T1000 (cell line): ENCODE measurements at regions not wholly inside any gene's neighbourhood (a gene's known extent, or its start where the extent isn't known, plus 50 kb on each side); places are given as distances from the start of the nearest gene placed in this dataset.

ENCODE experiments used
- DNase-seq: peaks from one replicate; lab custom pipeline; 2025; ENCODE audit warnings: mixed read lengths; lab: John Stamatoyannopoulos, UW

DNA sequence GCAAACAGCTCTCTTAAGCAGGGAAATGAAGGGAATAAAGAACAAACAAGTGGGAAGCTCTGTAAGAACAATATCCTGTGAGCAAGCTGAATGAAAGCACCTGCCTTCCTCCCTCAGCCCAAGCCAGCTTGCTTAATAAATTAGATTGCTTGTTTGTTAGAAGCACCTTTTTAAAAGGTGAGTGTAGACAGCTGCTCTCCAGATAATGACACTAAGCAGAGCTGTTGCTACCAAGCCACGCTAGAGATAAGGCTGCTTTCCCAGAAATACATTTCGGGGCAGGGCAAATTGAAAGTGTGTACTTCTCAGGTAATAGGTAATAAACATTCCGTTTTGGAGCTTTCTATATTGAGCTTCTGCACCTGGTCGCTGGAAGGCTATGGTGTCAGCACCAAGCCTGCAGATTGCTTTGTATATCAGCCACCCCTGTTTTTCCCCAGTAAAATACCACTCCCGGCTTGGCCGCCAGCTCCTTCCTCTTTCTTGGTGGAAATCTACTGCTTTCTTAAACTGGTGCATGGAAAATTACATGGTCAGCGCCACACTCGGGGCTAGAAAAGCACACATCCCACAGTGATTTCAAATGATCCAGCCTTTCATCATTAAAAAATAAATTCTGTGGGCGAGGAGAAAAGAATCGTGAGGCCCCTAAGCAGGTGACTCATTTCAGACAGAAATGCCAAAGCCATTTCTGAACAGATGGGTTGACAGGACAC is 151.3 kb downstream of the ETS2 start:
- no peak for DNase-seq

DNA sequence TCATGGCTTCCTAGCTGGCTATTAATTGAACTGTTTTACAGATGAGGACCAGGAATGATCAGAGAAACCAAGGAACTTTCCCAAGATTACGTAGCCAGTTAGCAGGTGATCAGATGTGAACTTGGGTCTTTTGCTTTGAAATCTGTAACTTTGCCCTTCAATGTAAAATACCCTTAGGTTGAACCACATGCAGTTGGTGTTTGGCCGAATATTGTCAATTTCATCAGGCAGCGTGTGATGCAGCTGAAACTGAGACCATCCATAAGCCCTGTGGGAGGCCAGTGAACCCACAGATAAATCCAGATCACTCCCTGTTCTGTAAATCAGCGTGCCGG is 150.8 kb downstream of the ETS2 start:
- no peak for DNase-seq

DNA sequence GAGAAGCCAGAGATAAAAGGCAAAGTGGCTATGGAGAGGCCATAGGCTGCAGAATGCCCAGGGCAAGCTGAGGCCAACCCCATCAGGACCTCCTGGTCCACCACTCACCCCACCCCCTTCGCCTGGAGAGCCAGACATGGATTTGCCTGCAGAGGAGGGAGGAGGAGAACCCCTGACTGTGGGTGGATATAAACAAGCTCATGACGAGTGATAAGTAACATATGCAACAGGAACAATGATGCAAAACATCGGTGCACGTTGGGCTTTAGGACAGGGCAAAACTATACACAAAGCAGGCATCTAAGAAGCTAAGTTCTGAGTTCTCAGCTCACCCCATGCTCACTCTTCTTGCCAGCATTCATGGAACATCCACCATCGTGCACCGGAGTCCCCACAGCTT is 150.3 kb downstream of the ETS2 start:
- no peak for DNase-seq

DNA sequence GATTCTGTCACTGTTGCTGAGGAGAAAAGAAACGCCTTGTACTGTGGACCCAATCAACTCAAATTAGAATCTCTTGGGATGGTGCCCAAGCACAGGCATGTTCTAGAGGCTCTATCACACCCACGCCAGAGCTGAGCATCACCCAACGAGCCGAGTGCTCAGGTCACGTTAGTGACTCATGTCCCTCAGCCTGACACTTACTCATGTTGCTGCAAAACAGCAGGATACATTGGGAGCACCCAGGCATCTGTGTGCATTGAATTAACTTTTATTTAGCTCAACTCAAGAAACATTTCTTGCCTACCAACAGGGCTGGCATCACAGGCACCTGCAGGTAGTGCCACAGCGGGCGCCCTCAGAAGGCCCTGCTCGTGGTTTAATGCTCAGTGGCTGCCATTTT is 149.8 kb downstream of the ETS2 start:
- DNase-seq, result no peak

DNA sequence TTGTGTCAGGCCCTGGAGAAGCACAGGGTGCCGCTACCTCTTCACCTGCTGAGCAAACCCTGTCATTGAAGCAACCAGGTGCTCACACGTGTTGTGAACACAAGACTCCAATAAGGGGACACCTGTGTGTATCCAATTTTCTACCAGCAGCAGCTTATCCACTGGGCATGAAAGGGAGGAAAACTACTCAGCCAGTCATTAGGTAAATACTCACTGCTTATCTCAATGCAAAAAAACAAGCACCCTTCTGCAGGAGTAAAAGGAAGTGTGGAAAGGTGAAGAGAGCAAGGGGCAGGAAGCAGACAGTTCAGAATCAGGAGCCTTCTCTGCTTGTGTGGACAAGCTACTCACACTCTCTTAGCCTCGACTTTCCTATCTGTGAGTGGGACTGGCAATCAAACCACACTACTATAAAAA is 148.9 kb downstream of the ETS2 start:
- DNase-seq, result no peak

DNA sequence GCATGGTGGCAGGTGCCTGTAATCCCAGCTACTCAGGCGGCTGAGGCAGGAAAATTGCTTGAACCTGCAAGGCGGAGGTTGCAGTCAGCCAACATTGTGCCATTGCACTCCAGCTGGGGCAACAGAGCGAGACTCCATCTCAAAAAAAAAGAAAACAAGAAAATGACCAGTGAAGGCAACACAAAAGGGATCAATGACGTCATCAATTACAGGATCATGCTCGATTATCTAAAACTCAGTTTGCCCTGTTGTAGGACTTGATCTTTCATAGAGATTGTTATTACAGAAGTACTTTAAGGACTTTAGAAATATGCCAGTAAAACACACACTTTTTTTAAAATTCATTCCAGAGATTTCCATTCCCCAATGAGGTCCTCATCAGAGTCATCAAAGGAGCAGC is 147.8 kb downstream of the ETS2 start:
- DNase-seq, result no peak

DNA sequence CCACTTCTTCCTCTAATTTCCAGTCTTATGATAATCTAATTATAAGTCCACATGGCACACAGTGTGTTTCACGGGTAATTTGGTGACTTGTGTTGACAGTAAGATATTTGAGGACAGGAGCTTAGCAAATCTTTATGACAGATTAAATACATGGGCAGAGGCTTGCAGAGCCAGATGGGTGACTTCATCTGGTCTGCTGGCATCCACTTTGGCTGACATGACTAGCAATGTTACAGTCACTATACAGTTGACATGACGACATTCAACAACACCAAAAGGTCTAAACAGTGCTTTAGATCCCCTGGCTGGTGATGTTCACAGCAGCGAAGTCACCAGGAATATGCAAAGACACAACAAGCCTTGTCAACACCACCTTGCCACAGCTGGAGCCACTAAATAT is 147.2 kb downstream of the ETS2 start:
- DNase-seq, result no peak

DNA sequence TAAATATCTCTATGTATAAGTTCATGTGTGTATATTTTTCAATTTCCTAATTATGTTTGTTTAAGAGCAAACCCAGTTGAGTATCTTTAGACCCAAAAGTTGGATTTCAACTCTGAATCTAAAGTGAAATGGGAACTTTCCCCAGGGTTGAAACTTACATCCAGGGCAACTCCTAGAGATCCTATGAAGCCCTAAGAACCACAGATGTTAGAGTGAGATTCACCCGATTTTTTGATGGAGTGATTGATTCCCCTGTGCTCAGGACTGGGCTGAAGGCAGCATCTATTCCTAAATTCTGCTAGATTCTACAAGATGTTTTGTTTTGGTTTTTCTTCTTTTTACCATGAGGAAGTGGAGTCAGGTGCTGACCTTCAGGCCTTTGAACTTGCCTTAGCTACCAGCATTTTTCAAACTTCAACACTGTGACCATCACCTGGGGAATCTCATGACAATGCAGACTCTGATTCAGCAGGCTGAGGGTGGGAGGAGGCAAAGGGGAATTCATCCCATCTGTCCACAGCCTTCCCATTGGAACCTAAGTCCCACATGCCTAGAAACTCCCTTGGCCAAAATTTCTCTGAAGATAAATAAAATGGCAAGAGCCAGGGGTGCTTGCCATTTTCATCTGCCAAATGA is 145.5 kb downstream of the ETS2 start:
- DNase-seq, result no peak

DNA sequence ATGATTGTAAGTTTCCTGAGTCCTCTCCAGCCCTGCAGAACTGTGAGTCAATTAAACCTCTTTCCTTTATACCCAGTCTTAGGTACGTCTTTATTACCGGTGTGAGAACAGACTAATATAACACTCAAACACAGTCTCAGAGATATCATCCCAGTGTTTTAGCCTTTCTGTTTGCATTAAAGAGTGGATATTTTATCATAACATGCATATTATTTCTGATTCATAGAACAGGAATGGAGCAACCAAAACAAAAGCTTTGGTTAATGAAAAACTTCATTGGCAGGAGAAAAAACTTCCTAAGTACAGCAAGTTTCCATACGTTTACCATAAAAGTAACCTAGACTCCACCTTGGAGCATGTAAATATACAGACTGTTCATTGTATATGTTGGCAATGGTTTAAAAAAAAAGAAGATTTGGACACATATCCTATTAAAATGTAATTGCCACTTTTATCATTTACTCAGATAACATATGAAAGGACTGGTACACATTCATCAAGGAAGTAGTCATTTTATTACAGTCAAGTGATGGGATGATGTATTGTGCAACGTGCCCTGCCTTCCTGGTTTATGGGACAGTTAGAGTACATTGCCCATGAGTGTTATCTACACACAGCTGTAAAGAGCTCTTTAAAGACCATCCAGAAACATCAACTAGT is 144.8 kb downstream of the ETS2 start:
- peak; percentile 5 for DNase-seq

DNA sequence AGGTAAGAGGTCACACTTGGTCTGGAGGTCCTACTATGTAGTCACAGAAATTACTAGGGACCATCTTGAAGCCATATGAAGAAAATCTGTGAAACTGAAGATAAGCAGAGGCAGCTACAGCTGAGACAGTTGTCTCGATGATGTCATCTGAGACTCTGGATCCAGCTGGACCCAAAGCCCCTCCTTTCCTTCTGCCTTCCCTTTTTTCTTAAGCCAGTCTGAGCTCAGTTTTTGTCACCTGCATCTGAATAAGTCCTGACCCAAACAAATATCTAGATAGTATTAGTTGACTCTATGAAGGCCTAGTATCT is 143.3 kb downstream of the ETS2 start:
- no peak for DNase-seq

DNA sequence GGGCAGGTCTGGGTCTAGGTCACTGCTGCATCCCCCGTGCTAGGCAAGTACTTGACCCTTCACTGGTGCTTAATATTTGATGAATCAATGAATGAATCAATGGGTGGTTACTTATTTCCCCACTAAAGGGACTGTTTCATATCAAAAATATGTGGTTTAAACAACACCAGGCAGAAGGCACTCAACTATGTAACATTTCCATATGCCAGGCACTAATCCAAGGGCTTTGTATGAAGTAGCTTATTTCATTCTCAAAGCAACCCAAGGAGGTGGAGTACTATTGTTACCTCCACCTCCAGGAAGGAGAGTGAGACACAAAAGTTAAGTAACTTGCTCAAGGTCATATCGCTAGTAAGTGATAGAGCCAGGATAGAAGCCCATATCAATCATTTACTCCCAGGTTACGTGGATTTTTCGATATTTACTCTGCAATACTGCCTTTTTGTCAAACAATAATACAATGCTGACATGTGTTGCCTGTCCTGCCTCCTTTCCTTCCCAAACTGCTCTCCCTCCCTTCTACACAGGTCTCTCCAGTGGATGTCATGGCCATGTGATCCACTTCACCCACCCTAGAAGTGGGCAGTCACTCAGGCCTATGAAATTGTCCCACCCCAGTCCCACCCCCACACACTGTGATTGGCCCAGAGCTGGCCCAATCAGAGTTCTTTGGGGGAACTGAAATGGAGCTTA is 142.8 kb downstream of the ETS2 start:
- no peak for DNase-seq

DNA sequence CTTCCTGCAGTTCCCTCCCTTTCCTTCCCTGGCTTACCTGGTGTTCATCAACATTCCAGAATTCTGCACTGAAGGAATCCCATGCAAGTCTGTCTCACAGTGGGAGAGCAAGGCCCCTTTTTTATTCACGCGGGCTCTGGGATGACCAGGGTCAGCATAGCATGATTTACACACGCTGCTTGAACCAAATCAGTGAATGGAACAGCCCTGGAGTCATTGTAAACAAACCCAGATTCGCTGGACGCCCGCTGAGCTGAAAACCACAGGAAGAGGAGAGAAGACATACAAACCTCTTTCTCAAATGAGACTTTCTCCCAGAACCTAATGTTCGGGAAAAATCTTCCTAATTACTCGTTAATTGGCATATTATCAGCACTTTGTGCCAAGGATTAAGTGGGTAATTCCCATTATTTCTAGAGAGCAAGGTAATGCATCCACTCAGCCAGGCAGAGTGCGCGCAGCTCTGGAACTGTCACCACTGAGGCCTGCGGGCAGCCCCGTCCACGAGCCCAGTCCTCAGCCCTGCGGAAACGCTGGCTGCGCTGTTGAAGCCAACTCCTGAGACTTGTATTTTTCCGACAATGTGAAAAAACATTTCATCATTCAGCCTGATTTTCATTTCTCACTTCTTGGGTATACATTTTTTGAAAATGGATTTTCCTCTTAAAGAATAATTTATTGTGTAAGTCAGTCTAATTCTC is 140.0 kb downstream of the ETS2 start:
- no peak for DNase-seq

DNA sequence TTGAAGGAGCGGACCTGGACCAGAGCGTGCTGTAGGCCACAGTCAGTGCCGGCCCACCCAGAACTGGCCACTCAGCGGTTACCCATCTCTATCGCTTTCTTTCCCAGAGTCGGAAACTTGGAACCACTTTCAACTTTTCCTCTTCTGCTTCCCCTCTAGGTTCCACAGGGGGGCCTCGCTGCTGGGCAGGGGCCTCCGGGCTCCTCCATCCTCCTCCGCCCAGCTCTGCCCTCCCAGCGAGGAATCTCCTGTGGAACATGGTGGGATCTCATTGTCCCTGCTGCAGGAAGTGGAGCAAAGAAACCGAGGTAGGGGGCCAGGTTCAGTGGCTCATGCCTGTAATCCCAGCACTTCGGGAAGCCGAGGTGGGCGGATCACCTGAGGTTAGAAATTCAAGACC is 139.2 kb downstream of the ETS2 start:
- DNase-seq, result no peak

DNA sequence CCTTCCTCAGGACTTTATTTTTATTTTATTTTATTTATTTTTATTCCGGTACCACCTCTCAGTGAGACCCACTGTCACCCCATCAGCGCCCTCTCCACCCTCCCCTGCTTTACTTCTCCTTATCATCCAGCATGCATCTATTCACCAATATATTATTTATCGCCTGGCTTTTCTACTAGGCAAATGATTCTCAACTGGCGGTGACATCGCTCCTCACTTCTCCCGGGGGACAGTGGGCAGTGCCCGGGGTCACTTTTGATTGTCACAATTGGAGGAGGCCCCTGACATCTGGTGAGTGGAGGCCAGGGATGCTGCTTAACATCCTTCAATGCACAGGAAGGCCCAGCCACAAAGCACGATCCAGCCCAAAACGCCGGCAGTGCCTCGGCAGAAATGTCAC is 138.7 kb downstream of the ETS2 start:
- DNase-seq, result no peak

DNA sequence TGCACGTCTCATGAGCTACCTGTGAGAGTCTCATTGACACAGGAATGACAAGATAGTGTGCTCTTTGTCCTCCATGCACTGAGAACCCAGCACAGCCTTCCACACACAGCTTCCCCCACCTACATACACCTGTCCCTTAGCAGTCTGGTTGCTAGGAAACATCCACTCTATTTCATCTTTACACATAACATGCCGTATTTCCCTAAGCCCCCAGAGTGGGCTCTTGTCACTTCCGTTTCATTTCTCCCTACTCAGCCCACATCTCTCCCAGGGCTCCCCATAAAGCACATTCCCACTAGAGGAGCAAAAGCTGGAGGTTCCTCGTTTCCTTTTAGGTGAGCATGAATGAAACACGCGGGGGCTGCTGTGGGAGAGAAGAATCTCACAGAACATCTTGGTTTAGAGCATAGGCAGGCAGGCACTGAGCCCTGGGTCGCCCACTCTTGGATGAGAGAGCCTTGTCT is 137.1 kb downstream of the ETS2 start:
- no peak for DNase-seq

DNA sequence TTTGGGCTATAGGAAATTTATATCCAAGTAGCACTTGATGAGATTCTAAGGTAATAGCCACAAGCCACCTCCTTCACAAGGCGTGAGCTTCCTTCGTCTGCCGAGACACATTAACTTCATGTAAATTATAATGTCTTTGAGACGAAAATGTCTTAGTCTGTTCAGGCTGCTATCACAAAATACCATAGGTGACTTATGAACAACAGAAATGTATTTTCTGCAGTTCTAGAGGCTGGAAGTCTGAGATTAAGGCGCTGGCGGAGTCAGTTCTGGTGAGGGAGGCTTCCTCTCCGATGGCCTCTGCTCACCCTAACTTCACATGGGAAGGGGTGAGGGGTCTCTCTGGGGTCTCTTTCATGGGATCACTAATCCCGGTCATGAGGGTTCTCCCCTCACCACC is 133.0 kb downstream of the ETS2 start:
- DNase-seq, result no peak

DNA sequence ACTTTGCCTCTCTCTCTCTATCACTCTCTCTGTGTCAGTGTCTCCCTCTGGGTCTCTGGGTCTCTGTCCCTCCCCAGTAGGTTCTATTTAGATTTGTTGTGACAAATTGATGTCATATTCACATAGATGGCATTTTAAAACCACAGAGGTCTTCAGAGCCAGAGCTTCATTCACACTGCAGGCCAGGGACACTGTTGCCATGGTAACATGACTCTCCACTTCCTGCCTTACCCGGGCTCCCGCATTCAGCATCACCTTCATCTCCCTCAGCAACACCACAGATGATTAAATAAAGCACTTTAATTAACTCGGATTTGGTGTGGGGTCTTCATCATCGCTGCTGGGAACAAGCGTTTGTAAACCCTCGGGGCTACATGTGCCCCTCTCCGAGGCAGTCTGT is 132.6 kb downstream of the ETS2 start:
- DNase-seq, result no peak

DNA sequence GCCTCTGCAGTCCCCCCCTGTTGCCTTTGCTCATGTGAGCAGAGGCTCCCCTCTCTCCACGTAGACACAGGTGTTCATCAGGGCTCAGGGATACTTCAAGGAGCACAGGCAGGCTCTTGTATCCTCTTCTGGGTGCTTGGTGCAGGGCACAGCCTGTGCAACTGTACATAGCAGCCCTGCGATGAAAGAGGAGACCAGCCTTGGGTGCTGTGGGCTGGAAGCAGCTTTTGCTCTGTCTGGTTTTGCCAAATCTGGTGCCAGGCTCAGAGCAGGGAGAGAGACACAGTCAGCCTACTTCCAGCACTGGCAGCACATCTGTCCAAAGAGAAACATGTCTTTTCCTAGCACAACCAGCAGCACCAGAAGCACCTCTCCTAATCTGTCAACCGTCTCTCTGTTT is 132.1 kb downstream of the ETS2 start:
- DNase-seq, result no peak

DNA sequence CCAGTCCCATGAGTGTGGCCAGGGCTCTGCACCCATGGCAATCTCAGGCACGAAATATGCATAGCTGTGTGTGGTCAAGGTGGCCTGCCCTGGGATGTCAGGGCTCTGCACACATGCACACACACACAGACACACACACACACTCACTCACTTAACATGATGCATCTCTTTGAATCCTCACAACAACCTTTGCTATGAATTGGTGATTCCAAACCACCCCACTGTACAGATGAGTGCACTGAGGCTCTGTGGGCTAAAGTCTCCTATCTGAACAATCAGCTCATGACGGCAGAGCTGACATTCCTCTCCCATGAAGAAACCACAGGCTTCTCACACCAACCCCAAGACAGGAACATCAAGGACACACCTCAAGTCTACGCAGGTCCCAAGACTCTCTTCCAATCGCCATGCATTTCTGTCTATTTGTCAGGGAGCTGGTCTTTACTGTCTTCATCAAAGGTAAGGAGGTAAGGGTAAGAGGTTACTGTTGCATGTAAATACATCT is 131.6 kb downstream of the ETS2 start:
- DNase-seq, result no peak

DNA sequence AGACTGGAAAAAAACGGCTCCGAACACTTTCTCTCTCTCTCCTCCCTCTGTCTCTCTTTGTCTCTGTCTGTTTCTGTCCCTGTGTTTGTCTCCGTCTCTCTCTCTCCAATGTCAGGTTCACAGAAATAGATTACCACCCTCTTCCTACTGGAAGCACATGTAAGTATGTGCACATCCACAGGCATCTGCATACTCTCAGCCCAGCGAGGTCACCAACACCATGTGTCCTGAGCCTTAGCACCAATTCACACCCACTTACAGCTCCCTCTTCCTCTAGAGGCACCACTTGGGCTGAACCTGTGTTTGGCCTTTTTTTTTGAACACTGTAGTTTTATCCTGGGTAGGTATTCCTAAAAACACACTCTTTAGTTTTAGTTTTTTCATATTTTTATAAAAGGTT is 130.5 kb downstream of the ETS2 start:
- no peak for DNase-seq

DNA sequence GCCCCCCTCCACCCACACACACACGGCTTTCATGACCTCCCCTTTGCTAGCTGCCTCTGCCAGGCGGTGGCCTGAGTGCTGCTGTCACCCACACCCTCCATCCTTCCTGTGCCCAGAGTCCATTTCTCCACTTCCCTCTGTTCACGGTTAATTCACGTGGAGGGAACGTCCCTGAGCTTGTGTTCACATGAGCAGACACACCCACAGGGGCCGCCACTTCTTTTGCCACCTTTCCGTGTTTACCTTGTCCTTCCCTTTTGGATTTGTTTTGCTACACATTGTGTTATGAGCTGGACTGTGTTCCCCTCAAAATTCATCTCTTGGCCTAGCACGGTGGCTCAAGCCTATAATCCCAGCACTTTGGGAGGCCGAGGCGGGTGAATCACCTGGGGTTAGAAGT is 128.0 kb downstream of the ETS2 start:
- no peak for DNase-seq

DNA sequence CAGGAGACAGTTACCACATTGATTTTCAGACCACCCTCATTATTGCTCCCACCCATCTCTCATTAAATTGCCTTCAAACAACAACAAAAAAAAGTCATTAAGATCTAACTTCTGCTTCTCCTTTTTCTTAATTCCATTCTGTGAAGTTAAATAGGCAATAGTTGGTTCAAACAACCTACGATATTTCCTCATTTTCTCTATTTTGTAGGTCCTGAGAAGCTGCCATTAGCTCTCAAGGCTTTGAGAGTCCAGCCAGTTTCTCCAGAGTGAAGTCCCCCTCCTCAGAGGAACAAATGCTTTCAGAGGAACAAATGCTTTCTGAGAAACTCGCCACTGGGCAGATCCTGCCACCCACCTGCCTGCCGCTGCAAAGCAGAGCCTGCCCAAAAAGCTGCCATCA is 125.6 kb downstream of the ETS2 start:
- no peak for DNase-seq
